SK-N-SH treated with all-trans-retinoic acid at 6 μM for 48 hours (cell line): ENCODE measurements at regions not wholly inside any gene's neighbourhood (a gene's known extent, or its start where the extent isn't known, plus 50 kb on each side); places are given as distances from the start of the nearest gene placed in this dataset.

Experiments
- ATAC-seq: fragments of 200-7000 bp; cut with Tn5 transposase; 3 replicates; pipeline ENCODE4 v1.9.1; 2020; ENCODE audit warnings: mild to moderate bottlenecking, moderate library complexity
- ARNTL ChIP-seq: fragments of 450-650 bp; formaldehyde crosslinking; IDR thresholded peaks from 2 replicates; pipeline ENCODE4 v1.5.0; 2020; ENCODE audit warnings: low read depth, mild to moderate bottlenecking, moderate library complexity, borderline replicate concordance
- BACH2 ChIP-seq: fragments of 250-450 bp; sonication (Bioruptor Pico); IDR thresholded peaks from 2 replicates; pipeline ENCODE4 v1.9.0; 2021; ENCODE audit warnings: mild to moderate bottlenecking, borderline replicate concordance
- CSDC2 ChIP-seq: fragments of 250-450 bp; sonication (Bioruptor Pico); IDR thresholded peaks from 2 replicates; pipeline ENCODE4 v1.5.0; 2020; ENCODE audit warnings: mild to moderate bottlenecking, moderate library complexity
- ESRRG ChIP-seq: fragments of 250-450 bp; sonication (Bioruptor Pico); IDR thresholded peaks from 2 replicates; pipeline ENCODE4 v1.6.1; 2021; ENCODE audit warnings: mild to moderate bottlenecking
- GLIS3 ChIP-seq: fragments of 250-450 bp; sonication (Bioruptor Pico); IDR thresholded peaks from 2 replicates; pipeline ENCODE4 v1.5.0; 2020; ENCODE audit warnings: mild to moderate bottlenecking, moderate library complexity
- ISL1 ChIP-seq: fragments of 250-450 bp; sonication (Bioruptor Pico); IDR thresholded peaks from 2 replicates; pipeline ENCODE4 v2.1.2; 2022; ENCODE audit warnings: mild to moderate bottlenecking, moderate library complexity
- OSR1 ChIP-seq: fragments of 250-450 bp; sonication (Bioruptor Pico); IDR thresholded peaks from 2 replicates; pipeline ENCODE4 v1.8.0; 2022; ENCODE audit warnings: moderate library complexity, mild to moderate bottlenecking, inconsistent platforms
- PATZ1 ChIP-seq: fragments of 250-450 bp; sonication (Bioruptor Pico); IDR thresholded peaks from 2 replicates; pipeline ENCODE4 v1.8.0; 2020; ENCODE audit warnings: mild to moderate bottlenecking, moderate library complexity, borderline replicate concordance
- POU6F1 ChIP-seq: fragments of 250-450 bp; sonication (Bioruptor Pico); IDR thresholded peaks from 2 replicates; pipeline ENCODE4 v1.8.0; 2021; ENCODE audit warnings: low read depth, mild to moderate bottlenecking, moderate library complexity, borderline replicate concordance
- PPARA ChIP-seq: fragments of 250-450 bp; sonication (Bioruptor Pico); IDR thresholded peaks from 2 replicates; pipeline ENCODE4 v1.5.0; 2020; ENCODE audit warnings: mild to moderate bottlenecking, borderline replicate concordance
- RARB ChIP-seq: fragments of 250-450 bp; sonication (Bioruptor Pico); IDR thresholded peaks from 2 replicates; pipeline ENCODE4 v1.8.0; 2021; ENCODE audit warnings: mild to moderate bottlenecking, moderate library complexity
- SNAI2 ChIP-seq: fragments of 250-450 bp; sonication (Bioruptor Pico); IDR thresholded peaks from 2 replicates; pipeline ENCODE4 v1.5.0; 2020; ENCODE audit warnings: mild to moderate bottlenecking, moderate library complexity
- TCF4 ChIP-seq: fragments of 250-450 bp; sonication (Bioruptor Pico); IDR thresholded peaks from 2 replicates; pipeline ENCODE4 v1.8.0; 2021; ENCODE audit warnings: mild to moderate bottlenecking, moderate library complexity, borderline replicate concordance
- TSHZ2 ChIP-seq: fragments of 250-450 bp; sonication (Bioruptor Pico); IDR thresholded peaks from 2 replicates; pipeline ENCODE4 v1.5.0; 2020; ENCODE audit warnings: mild to moderate bottlenecking, moderate library complexity
- ZC3H10 ChIP-seq: fragments of 250-450 bp; sonication (Bioruptor Pico); IDR thresholded peaks from 2 replicates; pipeline ENCODE4 v1.5.1; 2021; ENCODE audit warnings: mild to moderate bottlenecking, moderate library complexity
- ZFP3 ChIP-seq: fragments of 250-450 bp; sonication (Bioruptor Pico); IDR thresholded peaks from 2 replicates; pipeline ENCODE4 v1.5.0; 2020; ENCODE audit warnings: mild to moderate bottlenecking, moderate library complexity
- ZFP30 ChIP-seq: fragments of 450-650 bp; formaldehyde crosslinking; IDR thresholded peaks from 2 replicates; pipeline ENCODE4 v1.5.0; 2022; ENCODE audit warnings: mild to moderate bottlenecking, moderate library complexity
- ZNF565 ChIP-seq: fragments of 450-650 bp; formaldehyde crosslinking; conservative IDR thresholded peaks from 2 replicates; pipeline ENCODE4 v1.5.0; 2020; ENCODE audit warnings: low read depth, mild to moderate bottlenecking, moderate library complexity
- ZNF70 ChIP-seq: fragments of 450-650 bp; formaldehyde crosslinking; IDR thresholded peaks from 2 replicates; pipeline ENCODE4 v1.5.0; 2020; ENCODE audit warnings: mild to moderate bottlenecking, moderate library complexity
- ZNF8 ChIP-seq: fragments of 450-650 bp; formaldehyde crosslinking; IDR thresholded peaks from 2 replicates; pipeline ENCODE4 v1.5.0; 2020; ENCODE audit warnings: mild to moderate bottlenecking, moderate library complexity
- TF ChIP-seq, protein P1 (sequence below): fragments of 250-450 bp; sonication (Bioruptor Pico); IDR thresholded peaks from 2 replicates; pipeline ENCODE4 v1.5.1; 2020; ENCODE audit warnings: low read depth, mild to moderate bottlenecking, moderate library complexity
- TF ChIP-seq, protein P2 (sequence below): fragments of 250-450 bp; sonication (Bioruptor Pico); IDR thresholded peaks from 2 replicates; pipeline ENCODE4 v1.5.1; 2021; ENCODE audit warnings: mild to moderate bottlenecking, moderate library complexity

- TF ChIP-seq, protein P1, sequence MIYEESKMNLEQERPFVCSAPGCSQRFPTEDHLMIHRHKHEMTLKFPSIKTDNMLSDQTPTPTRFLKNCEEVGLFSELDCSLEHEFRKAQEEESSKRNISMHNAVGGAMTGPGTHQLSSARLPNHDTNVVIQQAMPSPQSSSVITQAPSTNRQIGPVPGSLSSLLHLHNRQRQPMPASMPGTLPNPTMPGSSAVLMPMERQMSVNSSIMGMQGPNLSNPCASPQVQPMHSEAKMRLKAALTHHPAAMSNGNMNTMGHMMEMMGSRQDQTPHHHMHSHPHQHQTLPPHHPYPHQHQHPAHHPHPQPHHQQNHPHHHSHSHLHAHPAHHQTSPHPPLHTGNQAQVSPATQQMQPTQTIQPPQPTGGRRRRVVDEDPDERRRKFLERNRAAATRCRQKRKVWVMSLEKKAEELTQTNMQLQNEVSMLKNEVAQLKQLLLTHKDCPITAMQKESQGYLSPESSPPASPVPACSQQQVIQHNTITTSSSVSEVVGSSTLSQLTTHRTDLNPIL (CRISPR knock-in tag), result no peak
- TF ChIP-seq CSDC2 (CRISPR knock-in tag), result no peak
- no peak for TF ChIP-seq ISL1
- no peak for TF ChIP-seq ZC3H10 (CRISPR knock-in tag)
- TF ChIP-seq ZNF70 (CRISPR knock-in tag), result no peak
- TF ChIP-seq SNAI2 (CRISPR knock-in tag), result no peak
- TF ChIP-seq TSHZ2 (CRISPR knock-in tag), result no peak
- no peak for TF ChIP-seq ZFP30 (CRISPR knock-in tag)
- TF ChIP-seq OSR1, result no peak
- TF ChIP-seq PPARA (CRISPR knock-in tag), result no peak
- no peak for TF ChIP-seq ZNF8 (CRISPR knock-in tag)
- TF ChIP-seq TCF4 (CRISPR knock-in tag), result no peak
- no peak for TF ChIP-seq POU6F1 (CRISPR knock-in tag)
- TF ChIP-seq, protein P2, sequence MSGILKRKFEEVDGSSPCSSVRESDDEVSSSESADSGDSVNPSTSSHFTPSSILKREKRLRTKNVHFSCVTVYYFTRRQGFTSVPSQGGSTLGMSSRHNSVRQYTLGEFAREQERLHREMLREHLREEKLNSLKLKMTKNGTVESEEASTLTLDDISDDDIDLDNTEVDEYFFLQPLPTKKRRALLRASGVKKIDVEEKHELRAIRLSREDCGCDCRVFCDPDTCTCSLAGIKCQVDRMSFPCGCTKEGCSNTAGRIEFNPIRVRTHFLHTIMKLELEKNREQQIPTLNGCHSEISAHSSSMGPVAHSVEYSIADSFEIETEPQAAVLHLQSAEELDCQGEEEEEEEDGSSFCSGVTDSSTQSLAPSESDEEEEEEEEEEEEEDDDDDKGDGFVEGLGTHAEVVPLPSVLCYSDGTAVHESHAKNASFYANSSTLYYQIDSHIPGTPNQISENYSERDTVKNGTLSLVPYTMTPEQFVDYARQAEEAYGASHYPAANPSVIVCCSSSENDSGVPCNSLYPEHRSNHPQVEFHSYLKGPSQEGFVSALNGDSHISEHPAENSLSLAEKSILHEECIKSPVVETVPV (CRISPR knock-in tag), result no peak
- no peak for TF ChIP-seq ZFP3 (CRISPR knock-in tag)
- no peak for ATAC-seq
Observed at GRCh38 chr18:71326826-71327225, 1038.0 kb downstream of the SOCS6 start.

DNA sequence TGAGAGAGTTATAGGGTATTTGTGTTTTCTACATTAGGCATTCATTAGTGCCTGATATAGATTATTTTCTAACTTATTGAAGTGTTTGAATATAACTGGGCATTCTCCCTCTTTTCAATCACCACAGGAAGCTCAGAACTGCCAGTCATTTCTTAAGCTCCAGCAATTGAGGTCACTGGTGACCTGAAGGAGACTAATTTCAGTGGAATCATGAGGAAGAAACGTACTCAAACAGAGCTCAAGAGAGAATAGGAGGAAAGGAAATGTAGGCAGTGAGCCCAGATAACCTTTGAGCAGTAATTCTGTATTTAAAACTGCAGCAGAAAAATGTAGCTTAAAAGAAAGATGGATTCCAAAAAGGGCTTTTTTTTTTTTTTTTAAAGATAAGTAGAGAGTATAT lies 1035.5 kb downstream of the SOCS6 start:
- ATAC-seq, result no peak
- no peak for TF ChIP-seq ZNF565 (CRISPR knock-in tag)

- TF ChIP-seq ZNF8 (CRISPR knock-in tag) (no peak), TSHZ2 (CRISPR knock-in tag) (no peak), GLIS3 (CRISPR knock-in tag) (no peak), ZFP3 (CRISPR knock-in tag) (no peak), ISL1 (no peak)
- ATAC-seq, result no peak
Observed at GRCh38 chr18:71322201-71322600, 1033.4 kb downstream of the SOCS6 start.

DNA sequence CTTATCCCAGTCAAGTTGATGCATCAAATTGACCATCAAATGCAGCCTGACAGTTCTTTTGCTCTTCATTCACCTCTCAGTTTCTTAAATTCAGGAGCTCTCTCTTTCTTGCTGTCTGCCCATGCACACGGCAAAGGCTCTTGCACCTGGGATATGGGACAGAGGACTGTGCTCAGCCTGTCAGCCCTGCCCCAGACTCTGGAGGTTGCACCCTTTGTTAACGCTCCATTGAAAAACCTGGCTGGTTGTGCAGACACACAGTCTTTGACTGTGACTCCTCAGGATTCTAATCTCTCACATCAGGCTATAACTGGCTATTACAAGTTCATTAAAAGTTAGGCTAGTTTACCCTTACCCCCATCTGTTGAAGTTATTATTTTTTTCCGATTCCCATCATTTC lies 1032.5 kb downstream of the SOCS6 start:
- TF ChIP-seq ZNF565 (CRISPR knock-in tag), result no peak
- no peak for ATAC-seq

DNA sequence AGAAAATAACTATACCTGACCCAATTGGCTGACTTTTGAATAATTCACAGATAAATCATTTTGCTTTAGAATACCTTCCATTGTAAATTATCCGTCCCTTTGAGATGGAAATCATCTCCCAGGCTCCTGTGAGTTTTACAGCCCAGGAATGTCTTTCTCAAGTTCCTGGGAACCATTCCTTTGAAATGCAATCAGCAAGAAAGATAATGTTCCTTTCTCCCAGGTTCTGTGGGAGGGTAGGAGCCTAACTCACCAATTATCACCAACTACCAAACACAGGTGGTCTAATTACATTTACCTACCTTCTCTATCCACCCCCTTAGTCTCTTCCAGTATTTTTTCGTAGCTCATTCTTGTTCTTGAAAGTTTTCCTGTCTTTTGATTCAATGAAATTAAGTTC lies 1016.0 kb downstream of the SOCS6 start:
- no peak for ATAC-seq
- TF ChIP-seq BACH2 (CRISPR knock-in tag) (no peak), PATZ1 (CRISPR knock-in tag) (no peak), ZC3H10 (CRISPR knock-in tag) (no peak), ZNF8 (CRISPR knock-in tag) (no peak), PPARA (CRISPR knock-in tag) (no peak), GLIS3 (CRISPR knock-in tag) (no peak), ESRRG (CRISPR knock-in tag) (no peak), ARNTL (CRISPR knock-in tag) (no peak), OSR1 (no peak), RARB (no peak), SNAI2 (CRISPR knock-in tag) (no peak), ISL1 (no peak)
- TF ChIP-seq, protein P2 (CRISPR knock-in tag), result no peak
